ENCODE measurements at regions not wholly inside any gene's neighbourhood (a gene's known extent, or its start where the extent isn't known, plus 50 kb on each side); places are given as distances from the start of the nearest gene placed in this dataset.

DNA sequence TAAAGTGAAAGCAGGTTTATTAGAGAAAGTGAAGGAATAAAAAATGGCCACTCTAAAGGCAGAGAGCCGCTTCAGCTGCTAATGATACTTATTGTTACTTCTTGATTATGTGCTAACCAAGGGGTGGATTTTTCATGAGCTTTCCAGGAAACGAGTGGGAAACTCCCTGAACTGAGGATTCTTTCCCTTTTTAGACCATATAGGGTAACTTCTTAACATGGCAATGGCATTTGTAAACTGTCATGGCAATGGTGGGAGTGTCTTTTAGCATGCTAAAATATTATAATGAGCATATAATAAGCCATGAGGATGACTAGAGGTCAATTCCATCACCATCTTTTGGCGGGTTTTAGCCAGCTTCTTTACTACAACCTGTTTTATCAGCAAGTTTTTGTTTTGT is 890.0 kb downstream of the UQCRFS1 start:
- Histone ChIP-seq H3K36me3 (ENCODE audit: control insufficient read depth in 2 of 2, extremely low read depth in 1 of 2, insufficient read depth in 1 of 2, low read length in 1 of 2) (no peaks in the 10 kb centered on the region), H3K4me3 (ENCODE audit: control insufficient read depth in 1 of 2, extremely low read depth in 1 of 2, low read length in 1 of 2) (no peak overlapping the region), H3K27me3 (replicated peaks in 1 of 2; ENCODE audit: control insufficient read depth in 2 of 2, extremely low read depth in 1 of 2, insufficient read depth in 2 of 2, low read length in 1 of 2) (no peaks in the 10 kb centered on the region), H3K4me1 (ENCODE audit: control insufficient read depth in 1 of 2, extremely low read depth in 1 of 2, insufficient read depth in 2 of 2, low read length in 2 of 2) (no peaks in the 10 kb centered on the region), H3K27ac (ENCODE audit: low read length) (no peak overlapping the region), H3K9me3 (no peaks in the 10 kb centered on the region)
- Mint-ChIP-seq H3K27me3 (no peaks in the 10 kb centered on the region), H3K36me3 (no peaks in the 10 kb centered on the region), H3K9me3 (no peaks in the 10 kb centered on the region), H3K4me3 (no peak overlapping the region), H3K4me1 (peaks cover 0 to 3% (median 0%) of the 10 kb centered on the region in 3 donors), H3K27ac (no peak overlapping the region)
- no peak for ATAC-seq (replicated peaks in 1 of 4)
- DNase-seq, result no peak
- 71% methylated on average over 1 of the region's 3 CpGs for WGBS (ENCODE audit: insufficient coverage)
- CTCF ChIA-PET, result no interaction called here
- POLR2A ChIA-PET, result no interaction called here

DNA sequence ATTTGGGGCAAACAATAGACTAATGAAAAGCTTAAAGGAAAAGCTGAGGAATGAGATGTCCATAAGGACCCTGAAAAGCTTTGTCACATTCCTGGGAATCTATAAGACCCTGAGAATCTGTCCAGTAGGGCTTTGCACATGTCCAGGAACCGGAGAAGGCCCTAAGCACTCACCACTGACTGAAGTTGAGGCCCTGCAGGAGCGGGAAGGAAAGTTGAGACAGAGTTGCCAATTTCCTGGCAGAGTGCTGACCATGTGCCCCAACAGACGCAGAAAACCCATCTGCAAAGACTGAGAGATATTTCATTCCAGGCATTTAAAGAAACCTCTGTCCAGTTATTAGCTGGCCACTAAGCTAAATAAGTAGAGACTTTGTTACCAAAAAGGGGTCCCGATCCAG is 890.5 kb downstream of the UQCRFS1 start:
- H3K4me1 Mint-ChIP-seq, result peaks cover 0 to 3% (median 0%) of the 10 kb centered on the region in 3 donors
- no peak overlapping the region for H3K4me3 Mint-ChIP-seq

GRCh38 chr19:28319918-28320317 is 893.0 kb downstream of the UQCRFS1 start:
- no peaks in the 10 kb centered on the region for H3K27me3 ChIP-seq (replicated peaks in 1 of 2; ENCODE audit: control insufficient read depth in 2 of 2, extremely low read depth in 1 of 2, insufficient read depth in 2 of 2, low read length in 1 of 2)
- POLR2A ChIA-PET, result no interaction called here
- Mint-ChIP-seq H3K4me3 (no peak overlapping the region), H3K27ac (no peak overlapping the region), H3K36me3 (no peaks in the 10 kb centered on the region), H3K4me1 (no peaks in the 10 kb centered on the region), H3K27me3 (no peaks in the 10 kb centered on the region), H3K9me3 (peaks cover 0 to under 1% (median 0%) of the 10 kb centered on the region in 3 donors)
- DNase-seq (no peak), ATAC-seq (replicated peaks in 1 of 4) (no peak)
- H3K9me3 ChIP-seq, result no peaks in the 10 kb centered on the region
- CTCF ChIA-PET, result no interaction called here
- WGBS (ENCODE audit: insufficient coverage), result no CpG with 5 or more reads among the region's 1 CpG
- H3K4me1 ChIP-seq (ENCODE audit: control insufficient read depth in 1 of 2, extremely low read depth in 1 of 2, insufficient read depth in 2 of 2, low read length in 2 of 2), result no peaks in the 10 kb centered on the region
- H3K4me3 ChIP-seq (ENCODE audit: control insufficient read depth in 1 of 2, extremely low read depth in 1 of 2, low read length in 1 of 2), result no peak overlapping the region
- no peaks in the 10 kb centered on the region for H3K36me3 ChIP-seq (ENCODE audit: control insufficient read depth in 2 of 2, extremely low read depth in 1 of 2, insufficient read depth in 1 of 2, low read length in 1 of 2)
- H3K27ac ChIP-seq (ENCODE audit: low read length), result no peak overlapping the region

More for the DNA sequence above, 890.5 kb downstream of the UQCRFS1 start:
- Mint-ChIP-seq H3K9me3 (no peaks in the 10 kb centered on the region), H3K36me3 (no peaks in the 10 kb centered on the region), H3K27me3 (no peaks in the 10 kb centered on the region), H3K27ac (no peak overlapping the region)
- H3K4me1 ChIP-seq (ENCODE audit: control insufficient read depth in 1 of 2, extremely low read depth in 1 of 2, insufficient read depth in 2 of 2, low read length in 2 of 2), result no peaks in the 10 kb centered on the region
- 41% methylated on average over 2 of the region's 4 CpGs for WGBS (ENCODE audit: insufficient coverage)
- ChIA-PET CTCF (no interaction called here), POLR2A (no interaction called here)
- no peaks in the 10 kb centered on the region for H3K36me3 ChIP-seq (ENCODE audit: control insufficient read depth in 2 of 2, extremely low read depth in 1 of 2, insufficient read depth in 1 of 2, low read length in 1 of 2)
- DNase-seq (no peak), ATAC-seq (replicated peaks in 1 of 4) (no peak)
- H3K27ac ChIP-seq (ENCODE audit: low read length), result no peak overlapping the region
- H3K9me3 ChIP-seq, result no peaks in the 10 kb centered on the region
- H3K27me3 ChIP-seq (replicated peaks in 1 of 2; ENCODE audit: control insufficient read depth in 2 of 2, extremely low read depth in 1 of 2, insufficient read depth in 2 of 2, low read length in 1 of 2), result no peaks in the 10 kb centered on the region
- H3K4me3 ChIP-seq (ENCODE audit: control insufficient read depth in 1 of 2, extremely low read depth in 1 of 2, low read length in 1 of 2), result no peak overlapping the region

GRCh38 chr19:28319227-28319626 is 893.7 kb downstream of the UQCRFS1 start:
- Histone ChIP-seq H3K4me1 (ENCODE audit: control insufficient read depth in 1 of 2, extremely low read depth in 1 of 2, insufficient read depth in 2 of 2, low read length in 2 of 2) (no peaks in the 10 kb centered on the region), H3K27ac (ENCODE audit: low read length) (no peak overlapping the region), H3K4me3 (ENCODE audit: control insufficient read depth in 1 of 2, extremely low read depth in 1 of 2, low read length in 1 of 2) (no peak overlapping the region), H3K36me3 (ENCODE audit: control insufficient read depth in 2 of 2, extremely low read depth in 1 of 2, insufficient read depth in 1 of 2, low read length in 1 of 2) (no peaks in the 10 kb centered on the region), H3K27me3 (replicated peaks in 1 of 2; ENCODE audit: control insufficient read depth in 2 of 2, extremely low read depth in 1 of 2, insufficient read depth in 2 of 2, low read length in 1 of 2) (no peaks in the 10 kb centered on the region), H3K9me3 (no peaks in the 10 kb centered on the region)
- ATAC-seq (replicated peaks in 1 of 4), result no peak
- Mint-ChIP-seq H3K9me3 (peaks cover 0 to 3% (median 0%) of the 10 kb centered on the region in 3 donors), H3K4me3 (no peak overlapping the region), H3K4me1 (no peaks in the 10 kb centered on the region), H3K27me3 (no peaks in the 10 kb centered on the region), H3K27ac (no peak overlapping the region), H3K36me3 (no peaks in the 10 kb centered on the region)
- ChIA-PET CTCF (no interaction called here), POLR2A (no interaction called here)
- WGBS (ENCODE audit: insufficient coverage), result no CpG with 5 or more reads among the region's 2 CpGs
- DNase-seq, result no peak

DNA sequence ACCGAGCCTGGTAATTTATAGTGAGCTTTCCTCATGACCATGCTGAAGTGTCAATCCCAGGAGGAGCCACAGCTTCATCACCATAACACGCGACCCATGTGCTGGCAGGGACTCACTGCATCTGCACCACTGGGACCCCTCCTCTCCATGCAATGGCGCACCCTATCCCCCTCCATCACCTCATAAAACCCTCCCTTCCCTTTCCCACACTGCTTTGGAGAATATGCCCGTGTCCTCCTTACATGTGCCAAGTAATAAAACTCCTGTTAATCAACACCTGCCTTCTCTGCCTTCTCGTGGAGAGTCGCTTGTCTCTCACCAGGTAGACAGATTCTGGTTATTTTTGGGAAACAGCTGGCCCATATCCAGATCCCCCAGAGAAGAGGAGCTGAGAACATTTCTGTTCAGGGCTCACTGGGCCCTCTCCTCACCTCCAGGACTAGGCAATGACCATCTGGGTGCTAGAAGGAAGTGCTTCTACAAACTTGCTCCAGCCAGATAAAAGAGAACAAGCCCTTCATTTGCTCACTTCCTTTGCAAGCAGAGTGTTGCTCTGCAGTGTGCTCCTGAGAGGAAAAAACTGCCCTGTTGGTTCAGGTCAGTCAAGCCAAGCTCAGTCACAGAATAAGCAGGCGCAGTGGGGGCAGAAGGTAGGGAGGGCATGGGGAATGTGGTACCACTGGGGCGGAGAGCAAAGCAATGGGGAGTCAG is 894.3 kb downstream of the UQCRFS1 start:
- Mint-ChIP-seq H3K9me3 (peaks cover 0 to 3% (median 0%) of the 10 kb centered on the region in 3 donors), H3K27ac (no peak overlapping the region), H3K36me3 (no peaks in the 10 kb centered on the region), H3K27me3 (no peaks in the 10 kb centered on the region), H3K4me1 (no peaks in the 10 kb centered on the region), H3K4me3 (no peak overlapping the region)
- no peaks in the 10 kb centered on the region for H3K4me1 ChIP-seq (ENCODE audit: control insufficient read depth in 1 of 2, extremely low read depth in 1 of 2, insufficient read depth in 2 of 2, low read length in 2 of 2)
- no peaks in the 10 kb centered on the region for H3K9me3 ChIP-seq
- ChIA-PET CTCF (no interaction called here), POLR2A (no interaction called here)
- no peaks in the 10 kb centered on the region for H3K27me3 ChIP-seq (replicated peaks in 1 of 2; ENCODE audit: control insufficient read depth in 2 of 2, extremely low read depth in 1 of 2, insufficient read depth in 2 of 2, low read length in 1 of 2)
- no peak overlapping the region for H3K27ac ChIP-seq (ENCODE audit: low read length)
- H3K36me3 ChIP-seq (ENCODE audit: control insufficient read depth in 2 of 2, extremely low read depth in 1 of 2, insufficient read depth in 1 of 2, low read length in 1 of 2), result no peaks in the 10 kb centered on the region
- DNase-seq (no peak), ATAC-seq (replicated peaks in 1 of 4) (no peak)
- no peak overlapping the region for H3K4me3 ChIP-seq (ENCODE audit: control insufficient read depth in 1 of 2, extremely low read depth in 1 of 2, low read length in 1 of 2)
- 83% methylated on average over 5 of the region's 9 CpGs for WGBS (ENCODE audit: insufficient coverage)

GRCh38 chr19:28316464-28316863 is 896.5 kb downstream of the UQCRFS1 start:
- CTCF ChIA-PET, result interaction anchor here in 1 of 2 donors (0.5 kb wide), 1 partner anchor 9 kb away, joined by 6 read pairs; no protein-coding TSS in a partner anchor
- no peak for ATAC-seq (replicated peaks in 1 of 4)
- H3K4me1 Mint-ChIP-seq, result no peaks in the 10 kb centered on the region

GRCh38 chr19:28314756-28315155 is 898.2 kb downstream of the UQCRFS1 start:
- no peak overlapping the region for H3K27ac Mint-ChIP-seq
- POLR2A ChIA-PET, result no interaction called here
- CTCF ChIA-PET, result no interaction called here
- ATAC-seq (replicated peaks in 1 of 4) (no peak), DNase-seq (no peak)
- H3K9me3 Mint-ChIP-seq, result peaks cover 2 to 6% (median 2%) of the 10 kb centered on the region in 3 donors
- Histone ChIP-seq H3K27me3 (replicated peaks in 1 of 2; ENCODE audit: control insufficient read depth in 2 of 2, extremely low read depth in 1 of 2, insufficient read depth in 2 of 2, low read length in 1 of 2) (no peaks in the 10 kb centered on the region), H3K4me1 (ENCODE audit: control insufficient read depth in 1 of 2, extremely low read depth in 1 of 2, insufficient read depth in 2 of 2, low read length in 2 of 2) (no peaks in the 10 kb centered on the region), H3K36me3 (ENCODE audit: control insufficient read depth in 2 of 2, extremely low read depth in 1 of 2, insufficient read depth in 1 of 2, low read length in 1 of 2) (no peaks in the 10 kb centered on the region), H3K27ac (ENCODE audit: low read length) (no peak overlapping the region), H3K4me3 (ENCODE audit: control insufficient read depth in 1 of 2, extremely low read depth in 1 of 2, low read length in 1 of 2) (no peak overlapping the region), H3K9me3 (no peaks in the 10 kb centered on the region)
- 100% methylated on average over 3 of the region's 3 CpGs for WGBS (ENCODE audit: insufficient coverage)
- H3K36me3 Mint-ChIP-seq, result no peaks in the 10 kb centered on the region
- no peak overlapping the region for H3K4me3 Mint-ChIP-seq
- no peaks in the 10 kb centered on the region for H3K27me3 Mint-ChIP-seq
- no peaks in the 10 kb centered on the region for H3K4me1 Mint-ChIP-seq

More at GRCh38 chr19:28316464-28316863, 896.5 kb downstream of the UQCRFS1 start:
- H3K27ac ChIP-seq (ENCODE audit: low read length), result no peak overlapping the region
- H3K36me3 Mint-ChIP-seq, result no peaks in the 10 kb centered on the region
- H3K9me3 Mint-ChIP-seq, result peaks cover 0 to 3% (median 0%) of the 10 kb centered on the region in 3 donors
- no peak overlapping the region for H3K4me3 ChIP-seq (ENCODE audit: control insufficient read depth in 1 of 2, extremely low read depth in 1 of 2, low read length in 1 of 2)
- no peaks in the 10 kb centered on the region for H3K4me1 ChIP-seq (ENCODE audit: control insufficient read depth in 1 of 2, extremely low read depth in 1 of 2, insufficient read depth in 2 of 2, low read length in 2 of 2)
- no peak overlapping the region for H3K4me3 Mint-ChIP-seq
- H3K27me3 ChIP-seq (replicated peaks in 1 of 2; ENCODE audit: control insufficient read depth in 2 of 2, extremely low read depth in 1 of 2, insufficient read depth in 2 of 2, low read length in 1 of 2), result no peaks in the 10 kb centered on the region
- POLR2A ChIA-PET, result no interaction called here
- WGBS (ENCODE audit: insufficient coverage), result 70% methylated on average over 4 of the region's 7 CpGs
- H3K36me3 ChIP-seq (ENCODE audit: control insufficient read depth in 2 of 2, extremely low read depth in 1 of 2, insufficient read depth in 1 of 2, low read length in 1 of 2), result no peaks in the 10 kb centered on the region
- no peaks in the 10 kb centered on the region for H3K27me3 Mint-ChIP-seq
- H3K27ac Mint-ChIP-seq, result no peak overlapping the region
- H3K9me3 ChIP-seq, result no peaks in the 10 kb centered on the region
- DNase-seq, result no peak
